ENCODE measurements at regions not wholly inside any gene's neighbourhood (a gene's known extent, or its start where the extent isn't known, plus 50 kb on each side); places are given as distances from the start of the nearest gene placed in this dataset.

GRCh38 chr17:22138861-22139469 is 446.6 kb downstream of the KCNJ18 start:
- intact Hi-C loops (cut with micrococcal nuclease): no loop called here
- no TSS peak for BruUV-seq (replicated peaks)
- ATAC-seq (no peak), DNase-seq (ENCODE audit: low read depth, low spot score) (no peak)
- H3K9me2 ChIP-seq (ENCODE audit: insufficient read depth): no peaks in the 10 kb centered on the region
- no peak overlapping the region for H3K4me3 ChIP-seq (replicated peaks in 1 of 2; ENCODE audit: low read depth in 1 of 2, low read length in 2 of 2)
- H2AFZ ChIP-seq (ENCODE audit: low read depth, low read length, poor library complexity, severe bottlenecking): no peak overlapping the region
- no peaks in the 10 kb centered on the region for H3K36me3 ChIP-seq (ENCODE audit: control insufficient read depth in 1 of 2, insufficient read depth in 2 of 2, low read length in 2 of 2)
- no peaks in the 10 kb centered on the region for H3K27me3 ChIP-seq (ENCODE audit: insufficient read depth, low read length)
- H3K79me2 ChIP-seq (ENCODE audit: insufficient read depth, low read length): no peaks in the 10 kb centered on the region
- POLR2A ChIA-PET: no interaction called here
- CTCF ChIA-PET: no interaction called here
- RAD21 ChIA-PET (ENCODE audit: low non-redundant PET in 1 of 2, low total read pairs in 2 of 2, uncharacterized antibody in 2 of 2, unreplicated experiment in 2 of 2): no interaction called here
- H4K20me1 ChIP-seq (ENCODE audit: insufficient read depth): no peaks in the 10 kb centered on the region
- H3K4me1 ChIP-seq (ENCODE audit: control insufficient read depth in 1 of 2, insufficient read depth in 2 of 2, low read length in 2 of 2): no peaks in the 10 kb centered on the region; a peak in 1 of 4 replicates
- no peak for TF ChIP-seq EZH2 (IDR thresholded peaks at IDR 0.05)
- no peak for TF ChIP-seq CEBPB (IDR thresholded peaks at IDR 0.05; ENCODE audit: low read depth)
- no peak for TF ChIP-seq CBX3 (IDR thresholded peaks at IDR 0.05; ENCODE audit: low read depth)
- no peak for TF ChIP-seq EGR1 (IDR thresholded peaks at IDR 0.05; ENCODE audit: low read depth)
- TF ChIP-seq FOSL1 (IDR thresholded peaks at IDR 0.05; ENCODE audit: low read depth): no peak
- TF ChIP-seq SRF (IDR thresholded peaks at IDR 0.05; ENCODE audit: low read depth): no peak
- no peak for TF ChIP-seq ATF3 (IDR thresholded peaks at IDR 0.05)
- TF ChIP-seq POLR2AphosphoS5 (IDR thresholded peaks at IDR 0.05; ENCODE audit: low read depth, low read length): no peak
- TF ChIP-seq CTCF (IDR thresholded peaks at IDR 0.05 in 2 of 3, conservative IDR thresholded peaks at IDR 0.05 in 1 of 3; ENCODE audit: borderline replicate concordance in 1 of 3, insufficient read depth in 1 of 3, low read depth in 2 of 3, low read length in 2 of 3): no peak
- TF ChIP-seq ELF1 (IDR thresholded peaks at IDR 0.05; ENCODE audit: borderline replicate concordance, low read depth): no peak
- no peak for TF ChIP-seq SIN3A (IDR thresholded peaks at IDR 0.05; ENCODE audit: low read depth)
- no peak for TF ChIP-seq ZNF274 (IDR thresholded peaks at IDR 0.05; ENCODE audit: low read depth, low read length)
- no peak for TF ChIP-seq MAX (IDR thresholded peaks at IDR 0.05)
- TF ChIP-seq ZBTB33 (IDR thresholded peaks at IDR 0.05; ENCODE audit: extremely low read depth, insufficient replicate concordance, low read length): no peak
- no peak for TF ChIP-seq SP1 (IDR thresholded peaks at IDR 0.05; ENCODE audit: low read depth)
- TF ChIP-seq POLR2A (IDR thresholded peaks at IDR 0.05; ENCODE audit: borderline replicate concordance, extremely low read depth, insufficient read depth, insufficient read length): no peak
- no peak for TF ChIP-seq RAD21 (IDR thresholded peaks at IDR 0.05; ENCODE audit: low read depth)
- no peak for TF ChIP-seq JUND (IDR thresholded peaks at IDR 0.05)
- no peak for TF ChIP-seq TCF7L2 (IDR thresholded peaks at IDR 0.05; ENCODE audit: borderline replicate concordance, extremely low read depth, insufficient read depth, insufficient read length)
- no peak overlapping the region for H3K9ac ChIP-seq (ENCODE audit: low read length)
- no peak overlapping the region for H3K4me2 ChIP-seq (ENCODE audit: low read length)
- no peak overlapping the region for H3K27ac ChIP-seq (ENCODE audit: low read depth, low read length)
- peaks cover 53 to 76% of the 10 kb centered on the region in 2 experiments for H3K9me3 ChIP-seq (ENCODE audit: control insufficient read depth in 1 of 2, insufficient read depth in 1 of 2, low read depth in 1 of 2, low read length in 2 of 2)

Measured in HCT116 (cell line).